Liver (tissue), 8 donors: ENCODE measurements at regions not wholly inside any gene's neighbourhood (a gene's known extent, or its start where the extent isn't known, plus 50 kb on each side); places are given as distances from the start of the nearest gene placed in this dataset.
"Not testable (repeated sequence)": the region's sequence is repeated elsewhere in the genome, so short reads cannot be mapped to it uniquely, and the experiment has no call there.

Experiments
- DNase-seq: peaks from one replicate; pipeline ENCODE4 v3.0.0-alpha.2; 2017; ENCODE audit warnings: low spot score
- H3K27ac ChIP-seq, 2 donors: one replicate each; pipeline ENCODE4 v1.7.0; 2013; ENCODE audit warnings: inconsistent platforms in 2 of 2, low read length in 2 of 2, control low read depth in 1 of 2, low read depth in 1 of 2, mild to moderate bottlenecking in 1 of 2
- H3K27me3 ChIP-seq, 4 donors: one replicate each; pipeline versions ENCODE4 v1.6.1 to v1.7.0; 2013; ENCODE audit warnings: low read length in 3 of 4, inconsistent platforms in 1 of 4, mild to moderate bottlenecking in 1 of 4, moderate library complexity in 1 of 4; ENCODE audit not compliant: control insufficient read depth in 4 of 4, insufficient read depth in 4 of 4
- H3K36me3 ChIP-seq, 4 donors: one replicate each; pipeline versions ENCODE4 v1.6.1 to v1.7.0; 2013; ENCODE audit warnings: low read length in 3 of 4, mild to moderate bottlenecking in 3 of 4, low read depth in 1 of 4, moderate library complexity in 1 of 4; ENCODE audit not compliant: control insufficient read depth in 4 of 4, insufficient read depth in 3 of 4
- H3K4me1 ChIP-seq, 4 donors: one replicate each; pipeline versions ENCODE4 v1.6.1 to v1.7.0; 2013; ENCODE audit warnings: low read length in 3 of 4, mild to moderate bottlenecking in 3 of 4, moderate library complexity in 1 of 4; ENCODE audit not compliant: control insufficient read depth in 4 of 4, insufficient read depth in 4 of 4
- H3K4me3 ChIP-seq, 3 donors: one replicate each; pipeline versions ENCODE4 v1.6.1 to v1.7.0; 2013; ENCODE audit warnings: low read length in 3 of 3, control low read depth in 1 of 3, low read depth in 1 of 3, mild to moderate bottlenecking in 1 of 3
- H3K9ac ChIP-seq, 2 donors: one replicate each; pipeline ENCODE4 v1.7.0; 2013; ENCODE audit warnings: low read length in 2 of 2, mild to moderate bottlenecking in 2 of 2, moderate library complexity in 2 of 2, control low read depth in 1 of 2, low read depth in 1 of 2
- H3K9me3 ChIP-seq, 4 donors: one replicate each; pipeline versions ENCODE4 v1.6.1 to v1.7.0; 2013; ENCODE audit warnings: low read length in 3 of 4; ENCODE audit not compliant: control insufficient read depth in 4 of 4
- ATF3 ChIP-seq: IDR thresholded peaks from 2 replicates; pipeline ENCODE4 v1.6.1; 2016; ENCODE audit warnings: antibody characterized with exemption
- EGR1 ChIP-seq, 2 donors: IDR thresholded peaks; 2 replicates each; pipeline ENCODE4 v1.6.1; 2016 to 2018; ENCODE audit warnings: antibody characterized with exemption in 2 of 2, low read depth in 2 of 2
- FOXA2 ChIP-seq: IDR thresholded peaks from 2 replicates; pipeline ENCODE4 v1.6.1; 2016; ENCODE audit warnings: antibody characterized with exemption
- NR2F2 ChIP-seq: IDR thresholded peaks from 2 replicates; pipeline ENCODE4 v1.6.1; 2016; ENCODE audit warnings: antibody characterized with exemption
- RAD21 ChIP-seq, 2 donors: IDR thresholded peaks; 2 replicates each; pipeline ENCODE4 v1.6.1; 2016; ENCODE audit warnings: antibody characterized with exemption in 2 of 2, mild to moderate bottlenecking in 2 of 2
- RXRA ChIP-seq, 2 donors: IDR thresholded peaks; 2 replicates each; pipeline ENCODE4 v1.6.1; 2017 to 2018; ENCODE audit warnings: antibody characterized with exemption in 2 of 2, mild to moderate bottlenecking in 1 of 2
- SP1 ChIP-seq: IDR thresholded peaks from 2 replicates; pipeline ENCODE4 v1.6.1; 2018; ENCODE audit warnings: antibody characterized with exemption, mild to moderate bottlenecking
- YY1 ChIP-seq: IDR thresholded peaks from 2 replicates; pipeline ENCODE4 v1.6.1; 2016; ENCODE audit warnings: antibody characterized with exemption, mild to moderate bottlenecking
- ZBTB33 ChIP-seq: IDR thresholded peaks from 2 replicates; pipeline ENCODE4 v1.6.1; 2016; ENCODE audit warnings: antibody characterized with exemption
- WGBS: extraction: QIAGEN DNeasy Blood & Tissue Kit; methylation state at CpG from one replicate; pipeline ENCODE4 v1.1.7; 2013; 5-methylcytosine and 5-hydroxymethylcytosine counted together
- TF ChIP-seq, protein P1 (sequence below): IDR thresholded peaks from 2 replicates; pipeline ENCODE4 v1.6.1; 2016; ENCODE audit warnings: antibody characterized with exemption, mild to moderate bottlenecking
- TF ChIP-seq, protein P2 (sequence below): fragments of 150-350 bp; IDR thresholded peaks from 2 replicates; pipeline ENCODE4 v1.5.1; 2017; ENCODE audit warnings: improper control_type of control experiment, low read depth, low read length; ENCODE audit not compliant: missing input control
- donor health status: healthy.
- donor health status: healthy.
- donor health status: healthy.
- donor health status: healthy.
- donor health status: healthy.

- H3K36me3 ChIP-seq: no peaks in the 10 kb centered on the region
- DNase-seq: no peak
- H3K4me1 ChIP-seq: no peaks in the 10 kb centered on the region
- no peak overlapping the region for H3K27ac ChIP-seq
- no peaks in the 10 kb centered on the region for H3K27me3 ChIP-seq
- no peak overlapping the region for H3K9ac ChIP-seq
- 85% methylated on average over 1 of the region's 1 CpG for WGBS
- H3K4me3 ChIP-seq: no peak overlapping the region
- TF ChIP-seq, protein P1, sequence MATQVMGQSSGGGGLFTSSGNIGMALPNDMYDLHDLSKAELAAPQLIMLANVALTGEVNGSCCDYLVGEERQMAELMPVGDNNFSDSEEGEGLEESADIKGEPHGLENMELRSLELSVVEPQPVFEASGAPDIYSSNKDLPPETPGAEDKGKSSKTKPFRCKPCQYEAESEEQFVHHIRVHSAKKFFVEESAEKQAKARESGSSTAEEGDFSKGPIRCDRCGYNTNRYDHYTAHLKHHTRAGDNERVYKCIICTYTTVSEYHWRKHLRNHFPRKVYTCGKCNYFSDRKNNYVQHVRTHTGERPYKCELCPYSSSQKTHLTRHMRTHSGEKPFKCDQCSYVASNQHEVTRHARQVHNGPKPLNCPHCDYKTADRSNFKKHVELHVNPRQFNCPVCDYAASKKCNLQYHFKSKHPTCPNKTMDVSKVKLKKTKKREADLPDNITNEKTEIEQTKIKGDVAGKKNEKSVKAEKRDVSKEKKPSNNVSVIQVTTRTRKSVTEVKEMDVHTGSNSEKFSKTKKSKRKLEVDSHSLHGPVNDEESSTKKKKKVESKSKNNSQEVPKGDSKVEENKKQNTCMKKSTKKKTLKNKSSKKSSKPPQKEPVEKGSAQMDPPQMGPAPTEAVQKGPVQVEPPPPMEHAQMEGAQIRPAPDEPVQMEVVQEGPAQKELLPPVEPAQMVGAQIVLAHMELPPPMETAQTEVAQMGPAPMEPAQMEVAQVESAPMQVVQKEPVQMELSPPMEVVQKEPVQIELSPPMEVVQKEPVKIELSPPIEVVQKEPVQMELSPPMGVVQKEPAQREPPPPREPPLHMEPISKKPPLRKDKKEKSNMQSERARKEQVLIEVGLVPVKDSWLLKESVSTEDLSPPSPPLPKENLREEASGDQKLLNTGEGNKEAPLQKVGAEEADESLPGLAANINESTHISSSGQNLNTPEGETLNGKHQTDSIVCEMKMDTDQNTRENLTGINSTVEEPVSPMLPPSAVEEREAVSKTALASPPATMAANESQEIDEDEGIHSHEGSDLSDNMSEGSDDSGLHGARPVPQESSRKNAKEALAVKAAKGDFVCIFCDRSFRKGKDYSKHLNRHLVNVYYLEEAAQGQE: no peak
- no peak for TF ChIP-seq EGR1 (IDR thresholded peaks at IDR 0.05; ENCODE audit: low read depth in 2 of 2)
- TF ChIP-seq ATF3: no peak
- TF ChIP-seq FOXA2: no peak
- no peak for TF ChIP-seq YY1
- no peak for TF ChIP-seq RXRA (IDR thresholded peaks at IDR 0.05)
- no peak for TF ChIP-seq SP1
- TF ChIP-seq ZBTB33: no peak
- TF ChIP-seq, protein P2, sequence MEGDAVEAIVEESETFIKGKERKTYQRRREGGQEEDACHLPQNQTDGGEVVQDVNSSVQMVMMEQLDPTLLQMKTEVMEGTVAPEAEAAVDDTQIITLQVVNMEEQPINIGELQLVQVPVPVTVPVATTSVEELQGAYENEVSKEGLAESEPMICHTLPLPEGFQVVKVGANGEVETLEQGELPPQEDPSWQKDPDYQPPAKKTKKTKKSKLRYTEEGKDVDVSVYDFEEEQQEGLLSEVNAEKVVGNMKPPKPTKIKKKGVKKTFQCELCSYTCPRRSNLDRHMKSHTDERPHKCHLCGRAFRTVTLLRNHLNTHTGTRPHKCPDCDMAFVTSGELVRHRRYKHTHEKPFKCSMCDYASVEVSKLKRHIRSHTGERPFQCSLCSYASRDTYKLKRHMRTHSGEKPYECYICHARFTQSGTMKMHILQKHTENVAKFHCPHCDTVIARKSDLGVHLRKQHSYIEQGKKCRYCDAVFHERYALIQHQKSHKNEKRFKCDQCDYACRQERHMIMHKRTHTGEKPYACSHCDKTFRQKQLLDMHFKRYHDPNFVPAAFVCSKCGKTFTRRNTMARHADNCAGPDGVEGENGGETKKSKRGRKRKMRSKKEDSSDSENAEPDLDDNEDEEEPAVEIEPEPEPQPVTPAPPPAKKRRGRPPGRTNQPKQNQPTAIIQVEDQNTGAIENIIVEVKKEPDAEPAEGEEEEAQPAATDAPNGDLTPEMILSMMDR: no peak
- TF ChIP-seq RAD21 (IDR thresholded peaks at IDR 0.05): no peak
- no peak for TF ChIP-seq NR2F2
- peaks cover 3 to 33% (median 4%) of the 10 kb centered on the region in 4 donors for H3K9me3 ChIP-seq
These were observed 56.1 kb upstream of the ZNF300 start for GRCh38 chr5:150960791-150961396.

DNA sequence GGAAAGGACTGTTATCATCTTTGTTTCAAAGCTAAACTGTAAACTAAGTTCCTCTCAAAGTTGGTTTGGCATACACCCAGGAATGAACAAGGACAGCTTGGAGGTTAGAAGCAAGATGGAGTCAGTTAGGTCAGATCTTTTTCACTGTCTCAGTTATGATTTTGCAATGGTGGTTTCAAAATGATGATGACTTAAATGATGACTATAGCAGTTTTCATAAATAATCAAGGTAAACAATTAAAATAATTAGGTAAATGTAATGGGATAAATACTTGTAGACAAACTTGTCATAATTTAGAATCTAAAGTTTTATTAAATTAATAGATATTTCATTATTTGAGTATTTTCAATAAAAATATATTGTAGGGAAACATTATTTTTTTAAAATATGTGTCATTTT, 55.5 kb upstream of the ZNF300 start:
- H3K9me3 ChIP-seq: peaks cover 4 to 37% (median 6%) of the 10 kb centered on the region in 4 donors
- DNase-seq, H3K27me3 ChIP-seq, H3K9ac ChIP-seq, H3K4me1 ChIP-seq, H3K36me3 ChIP-seq, H3K27ac ChIP-seq: not testable (repeated sequence)
- peak overlapping the region in 1 of 3 donors; percentile 59 for H3K4me3 ChIP-seq
